Activated T-helper 17 cell treated with anti-CD3 and anti-CD28 coated beads, Interleukin-2, amount 50 U/mL, for 72 hours (primary cell): ENCODE measurements at regions not wholly inside any gene's neighbourhood (a gene's known extent, or its start where the extent isn't known, plus 50 kb on each side); places are given as distances from the start of the nearest gene placed in this dataset.

Source experiments
- ATAC-seq: fragments of 150-1000 bp; cut with Tn5 transposase; replicated peaks from 2 replicates; pipeline ENCODE4 v1.10.0; 2021; ENCODE audit warnings: mild to moderate bottlenecking, moderate library complexity
- H3K27ac Mint-ChIP-seq: one replicate; pipeline ENCODE4 v1.8.0; 2022; ENCODE audit warnings: mixed read lengths
- H3K27me3 Mint-ChIP-seq: one replicate; pipeline ENCODE4 v1.8.0; 2022; ENCODE audit warnings: mixed read lengths
- H3K36me3 Mint-ChIP-seq: one replicate; pipeline ENCODE4 v1.8.0; 2022; ENCODE audit warnings: low read depth, mild to moderate bottlenecking, mixed read lengths
- H3K4me1 Mint-ChIP-seq: one replicate; pipeline ENCODE4 v1.8.0; 2022; ENCODE audit warnings: mixed read lengths
- H3K4me3 Mint-ChIP-seq: one replicate; pipeline ENCODE4 v1.8.0; 2022; ENCODE audit warnings: mild to moderate bottlenecking, mixed read lengths
- H3K9me3 Mint-ChIP-seq: one replicate; pipeline ENCODE4 v1.8.0; 2022; ENCODE audit warnings: mixed read lengths

DNA sequence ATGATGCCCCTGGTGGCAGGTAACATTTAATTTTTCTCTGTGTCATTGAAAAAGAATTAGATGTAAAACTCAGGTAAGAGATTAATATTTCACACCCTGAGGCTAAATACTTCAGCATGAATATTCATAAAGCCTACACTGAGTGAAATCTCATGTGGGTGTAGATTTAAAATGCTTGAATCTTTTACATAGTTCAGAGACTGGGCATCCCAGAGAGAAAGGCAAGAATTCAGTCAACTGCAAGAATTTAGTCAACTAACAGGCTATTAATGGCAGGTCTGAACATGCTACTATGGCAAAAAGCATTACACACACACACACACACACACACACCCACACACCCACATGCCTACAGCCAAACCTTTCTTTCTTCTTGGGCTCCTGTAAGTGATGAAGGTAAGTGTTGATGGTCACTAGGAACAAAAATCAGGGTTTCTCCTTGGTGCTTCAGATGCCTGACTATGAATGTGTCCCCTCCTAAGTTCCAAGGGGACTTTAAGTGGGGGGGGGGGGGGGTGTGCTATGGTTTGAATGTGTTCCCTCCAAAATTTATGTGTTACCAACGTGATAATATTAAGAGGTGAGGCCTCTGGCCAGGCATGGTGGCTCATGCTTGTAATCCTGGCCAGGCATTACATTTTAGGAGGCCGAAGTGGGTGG lies 63.7 kb upstream of the PSMD7 start:
- Mint-ChIP-seq H3K4me1 (no peaks in the 10 kb centered on the region), H3K27ac (no peak overlapping the region), H3K36me3 (no peaks in the 10 kb centered on the region), H3K27me3 (peaks cover 15% of the 10 kb centered on the region), H3K9me3 (no peaks in the 10 kb centered on the region), H3K4me3 (no peak overlapping the region)
- no peak for ATAC-seq

GRCh38 chr16:74230126-74230525 lies 66.5 kb upstream of the PSMD7 start:
- Mint-ChIP-seq H3K4me3 (no peak overlapping the region), H3K27me3 (peaks cover 13% of the 10 kb centered on the region), H3K4me1 (no peaks in the 10 kb centered on the region), H3K36me3 (no peaks in the 10 kb centered on the region), H3K27ac (no peak overlapping the region), H3K9me3 (no peaks in the 10 kb centered on the region)
- ATAC-seq = no peak

DNA sequence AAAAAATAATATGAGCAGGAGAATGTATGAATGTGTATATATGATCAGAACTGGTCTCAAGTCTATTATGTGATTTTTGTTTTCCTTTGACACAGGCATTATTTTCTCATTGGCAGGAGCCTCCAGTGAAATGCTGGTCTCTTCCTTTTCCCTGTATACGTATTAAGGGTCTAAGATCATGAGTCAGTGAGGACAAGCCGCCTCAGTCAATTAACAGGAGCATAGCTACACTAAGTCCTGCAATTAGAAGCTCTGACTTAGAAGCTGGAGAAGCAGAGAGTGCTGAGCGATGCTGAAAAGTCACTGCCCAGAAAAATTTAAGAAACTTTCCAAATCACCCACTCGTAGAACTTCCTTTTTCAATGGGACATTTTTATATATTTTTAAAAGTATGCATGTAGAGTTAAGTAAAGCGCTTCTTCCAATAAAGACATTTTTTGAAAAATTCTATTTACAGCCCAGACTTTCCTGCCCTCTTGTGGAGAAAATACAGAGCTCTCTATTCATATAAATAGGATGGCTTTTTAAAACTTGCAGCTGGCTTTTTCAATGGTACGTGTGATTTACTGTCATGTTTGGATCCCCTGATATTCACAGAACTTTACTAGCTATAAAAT lies 70.2 kb upstream of the PSMD7 start:
- Mint-ChIP-seq H3K36me3 (no peaks in the 10 kb centered on the region), H3K4me1 (no peaks in the 10 kb centered on the region)
- ATAC-seq = no peak

DNA sequence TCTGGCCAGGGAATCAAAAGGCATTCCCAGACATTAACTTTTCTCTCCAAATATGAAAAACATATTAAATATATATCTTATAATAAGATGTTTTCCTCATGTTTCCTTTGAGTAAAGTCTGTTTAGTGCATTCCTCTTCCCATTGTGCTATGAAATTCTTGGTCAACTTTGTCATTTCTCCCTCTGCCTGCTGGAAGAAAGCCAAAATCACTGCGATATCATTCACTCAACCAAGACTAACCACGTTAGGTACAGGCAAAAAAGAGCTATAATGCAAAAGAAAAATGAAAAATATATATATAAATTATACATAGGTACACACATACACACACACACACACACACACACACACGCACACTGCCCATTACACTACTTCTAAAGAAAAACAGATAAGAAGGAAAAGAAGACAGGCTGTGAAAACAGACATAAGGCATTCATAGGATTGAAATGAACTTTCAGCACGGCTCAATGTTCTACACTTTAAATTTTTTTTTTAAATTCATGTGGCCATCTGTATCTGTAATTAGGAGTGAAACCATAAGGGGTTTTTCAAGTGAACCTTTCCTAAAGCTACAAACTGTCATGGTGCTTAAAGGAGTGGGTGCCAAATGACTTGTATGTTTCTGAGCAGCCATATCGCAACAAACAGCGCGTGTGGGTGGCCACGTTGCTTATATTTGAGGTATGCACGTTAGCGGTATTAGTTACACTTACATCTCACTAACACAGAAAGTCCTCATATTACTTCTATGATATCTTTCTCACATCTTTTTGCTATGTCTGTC lies 71.6 kb upstream of the PSMD7 start:
- no peak for ATAC-seq
- Mint-ChIP-seq H3K4me1 (no peaks in the 10 kb centered on the region), H3K27ac (no peak overlapping the region), H3K36me3 (no peaks in the 10 kb centered on the region), H3K4me3 (no peak overlapping the region), H3K9me3 (no peaks in the 10 kb centered on the region), H3K27me3 (peaks cover 19% of the 10 kb centered on the region)

More for the DNA sequence above, 70.2 kb upstream of the PSMD7 start:
- Mint-ChIP-seq H3K4me3 (no peak overlapping the region), H3K27ac (no peak overlapping the region), H3K27me3 (peaks cover 14% of the 10 kb centered on the region), H3K9me3 (no peaks in the 10 kb centered on the region)

DNA sequence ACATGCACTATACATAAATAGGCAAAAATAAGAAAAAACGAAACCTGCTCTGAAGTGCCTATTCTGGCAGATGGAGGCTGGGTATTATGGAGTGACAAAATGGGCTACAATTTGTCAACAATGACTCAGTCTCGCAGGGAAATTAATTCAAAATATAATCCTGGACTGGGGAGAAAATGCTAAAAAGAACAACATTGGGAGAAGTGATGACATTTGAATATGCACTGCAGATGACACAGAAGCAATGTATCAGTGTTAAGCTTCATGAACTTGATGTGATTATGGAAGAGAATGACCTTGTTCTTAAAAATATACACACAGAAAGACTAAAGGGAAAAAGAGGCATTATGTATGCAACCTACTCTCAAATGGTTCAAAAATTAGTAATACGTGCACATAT lies 74.8 kb upstream of the PSMD7 start:
- no peak overlapping the region for H3K27ac Mint-ChIP-seq
- no peak for ATAC-seq
- H3K27me3 Mint-ChIP-seq = peaks cover 29% of the 10 kb centered on the region
- H3K4me1 Mint-ChIP-seq = no peaks in the 10 kb centered on the region
- H3K36me3 Mint-ChIP-seq = no peaks in the 10 kb centered on the region
- H3K9me3 Mint-ChIP-seq = no peaks in the 10 kb centered on the region
- H3K4me3 Mint-ChIP-seq = no peak overlapping the region

GRCh38 chr16:74219706-74220105 lies 76.9 kb upstream of the PSMD7 start:
- Mint-ChIP-seq H3K27me3 (peaks cover 20% of the 10 kb centered on the region), H3K4me1 (no peaks in the 10 kb centered on the region), H3K9me3 (no peaks in the 10 kb centered on the region), H3K4me3 (no peak overlapping the region), H3K27ac (no peak overlapping the region), H3K36me3 (no peaks in the 10 kb centered on the region)
- no peak for ATAC-seq

- Mint-ChIP-seq H3K36me3 (no peaks in the 10 kb centered on the region), H3K4me1 (no peaks in the 10 kb centered on the region), H3K9me3 (no peaks in the 10 kb centered on the region), H3K27ac (no peak overlapping the region), H3K27me3 (peaks cover 20% of the 10 kb centered on the region), H3K4me3 (no peak overlapping the region)
- no peak for ATAC-seq
Observed at GRCh38 chr16:74218871-74219270, 77.7 kb upstream of the PSMD7 start.

- Mint-ChIP-seq H3K36me3 (no peaks in the 10 kb centered on the region), H3K27me3 (peaks cover 31% of the 10 kb centered on the region), H3K27ac (no peak overlapping the region), H3K4me3 (no peak overlapping the region), H3K4me1 (no peaks in the 10 kb centered on the region), H3K9me3 (no peaks in the 10 kb centered on the region)
- no peak for ATAC-seq
Observed at GRCh38 chr16:74216319-74216718, 80.3 kb upstream of the PSMD7 start.

DNA sequence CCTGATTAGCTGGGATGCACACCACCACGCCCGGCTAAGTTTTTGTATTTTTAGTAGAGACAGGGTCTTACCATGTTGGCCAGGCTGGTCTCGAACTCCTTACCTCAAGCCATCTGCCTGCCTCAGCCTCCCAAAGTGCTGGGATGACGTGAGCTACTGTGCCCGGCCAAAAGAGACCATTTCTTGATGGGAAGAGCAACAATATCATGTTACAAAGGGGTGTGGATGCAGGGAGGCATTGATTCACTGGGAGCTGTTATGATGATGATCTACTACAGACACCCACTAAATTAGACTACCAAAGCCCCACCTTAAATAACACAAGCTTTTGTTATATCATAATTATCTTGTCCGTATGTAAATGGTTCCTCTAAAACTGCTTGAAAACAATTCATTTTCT lies 81.4 kb upstream of the PSMD7 start:
- peaks cover 28% of the 10 kb centered on the region for H3K27me3 Mint-ChIP-seq
- H3K9me3 Mint-ChIP-seq = no peaks in the 10 kb centered on the region
- no peaks in the 10 kb centered on the region for H3K36me3 Mint-ChIP-seq

GRCh38 chr16:74213372-74213771 lies 83.2 kb upstream of the PSMD7 start:
- Mint-ChIP-seq H3K27me3 (peaks cover 24% of the 10 kb centered on the region), H3K9me3 (no peaks in the 10 kb centered on the region), H3K27ac (no peak overlapping the region), H3K36me3 (no peaks in the 10 kb centered on the region), H3K4me1 (no peaks in the 10 kb centered on the region), H3K4me3 (no peak overlapping the region)
- no peak for ATAC-seq

More for the DNA sequence above, 81.4 kb upstream of the PSMD7 start:
- Mint-ChIP-seq H3K4me1 (no peaks in the 10 kb centered on the region), H3K4me3 (no peak overlapping the region), H3K27ac (no peak overlapping the region)
- ATAC-seq = no peak

DNA sequence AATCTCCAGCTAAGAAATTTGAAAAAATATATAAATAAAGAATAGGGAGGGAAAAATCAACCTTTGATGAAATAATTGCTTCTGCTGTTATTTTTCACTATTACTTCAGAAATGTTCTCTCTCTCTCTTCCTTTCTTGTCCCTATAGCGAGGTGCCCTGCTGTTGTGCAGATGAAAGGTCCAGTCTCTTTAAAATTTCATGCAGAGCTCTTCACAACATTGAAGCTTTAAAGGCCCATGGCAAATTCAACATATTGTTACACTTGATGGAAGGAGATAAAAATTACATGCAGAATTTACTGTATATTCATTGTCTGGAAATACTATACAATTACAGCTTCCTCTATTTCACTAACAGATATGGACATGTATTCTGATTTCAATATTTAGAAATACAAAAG lies 86.4 kb upstream of the PSMD7 start:
- Mint-ChIP-seq H3K4me1 (no peaks in the 10 kb centered on the region), H3K36me3 (no peaks in the 10 kb centered on the region), H3K4me3 (no peak overlapping the region), H3K9me3 (no peaks in the 10 kb centered on the region), H3K27me3 (peaks cover 24% of the 10 kb centered on the region), H3K27ac (no peak overlapping the region)
- ATAC-seq = no peak

- no peak overlapping the region for H3K27ac Mint-ChIP-seq
- no peak overlapping the region for H3K4me3 Mint-ChIP-seq
- H3K36me3 Mint-ChIP-seq = no peaks in the 10 kb centered on the region
- ATAC-seq = no peak
- H3K27me3 Mint-ChIP-seq = peaks cover 17% of the 10 kb centered on the region
- H3K4me1 Mint-ChIP-seq = no peaks in the 10 kb centered on the region
- no peaks in the 10 kb centered on the region for H3K9me3 Mint-ChIP-seq
Observed at GRCh38 chr16:74202009-74202408, 94.6 kb upstream of the PSMD7 start.

GRCh38 chr16:74201576-74201975 lies 95.0 kb upstream of the PSMD7 start:
- Mint-ChIP-seq H3K36me3 (no peaks in the 10 kb centered on the region), H3K4me3 (no peak overlapping the region), H3K9me3 (no peaks in the 10 kb centered on the region), H3K27me3 (peaks cover 17% of the 10 kb centered on the region), H3K4me1 (no peaks in the 10 kb centered on the region), H3K27ac (no peak overlapping the region)
- ATAC-seq = no peak

- Mint-ChIP-seq H3K27me3 (peaks cover 17% of the 10 kb centered on the region), H3K36me3 (no peaks in the 10 kb centered on the region), H3K9me3 (no peaks in the 10 kb centered on the region), H3K4me3 (no peak overlapping the region), H3K4me1 (no peaks in the 10 kb centered on the region), H3K27ac (no peak overlapping the region)
- ATAC-seq = no peak
Observed at GRCh38 chr16:74200921-74201320, 95.7 kb upstream of the PSMD7 start.

DNA sequence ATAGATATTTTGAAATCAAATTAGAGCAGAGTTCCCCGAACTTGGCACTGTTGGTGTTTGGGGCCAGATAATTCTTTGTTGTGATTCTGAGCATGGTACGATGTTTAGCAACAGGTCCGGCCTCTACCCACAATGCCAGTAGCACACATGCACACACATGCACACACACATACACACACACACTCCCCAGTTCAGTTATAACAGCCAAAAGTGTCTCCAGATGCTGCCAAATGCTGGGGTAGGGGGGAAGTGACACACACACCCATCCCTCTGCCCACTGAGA lies 96.8 kb upstream of the PSMD7 start:
- peaks cover 24% of the 10 kb centered on the region for H3K27me3 Mint-ChIP-seq
- no peak overlapping the region for H3K27ac Mint-ChIP-seq
- no peaks in the 10 kb centered on the region for H3K4me1 Mint-ChIP-seq
- no peak overlapping the region for H3K4me3 Mint-ChIP-seq
- no peaks in the 10 kb centered on the region for H3K36me3 Mint-ChIP-seq
- no peak for ATAC-seq
- H3K9me3 Mint-ChIP-seq = no peaks in the 10 kb centered on the region
